Glutamatergic neuron (in vitro differentiated cells): ENCODE measurements at regions not wholly inside any gene's neighbourhood (a gene's known extent, or its start where the extent isn't known, plus 50 kb on each side); places are given as distances from the start of the nearest gene placed in this dataset.

ENCODE experiments used
- DNase-seq: peaks from one replicate; pipeline ENCODE4 v3.0.0; 2022
- H3K27ac Mint-ChIP-seq: one replicate; pipeline ENCODE4 v1.8.0; 2020; ENCODE audit warnings: mild to moderate bottlenecking, mixed read lengths, inconsistent platforms; ENCODE audit not compliant: unreplicated experiment
- H3K27me3 Mint-ChIP-seq: one replicate; pipeline ENCODE4 v1.8.0; 2020; ENCODE audit warnings: mild to moderate bottlenecking, moderate library complexity, mixed read lengths, inconsistent platforms; ENCODE audit not compliant: unreplicated experiment
- H3K36me3 Mint-ChIP-seq: one replicate; pipeline ENCODE4 v1.8.0; 2020; ENCODE audit warnings: mild to moderate bottlenecking, mixed read lengths, inconsistent platforms; ENCODE audit not compliant: unreplicated experiment
- H3K4me1 Mint-ChIP-seq: one replicate; pipeline ENCODE4 v1.8.0; 2020; ENCODE audit warnings: mild to moderate bottlenecking, low read depth, mixed read lengths, inconsistent platforms; ENCODE audit not compliant: unreplicated experiment
- H3K4me3 Mint-ChIP-seq: one replicate; pipeline ENCODE4 v1.8.0; 2020; ENCODE audit warnings: mild to moderate bottlenecking, mixed read lengths, inconsistent platforms; ENCODE audit not compliant: unreplicated experiment
- H3K9me3 Mint-ChIP-seq: one replicate; pipeline ENCODE4 v1.8.0; 2020; ENCODE audit warnings: mild to moderate bottlenecking, moderate library complexity, mixed read lengths, inconsistent platforms; ENCODE audit not compliant: unreplicated experiment
- CTCF ChIP-seq: fragments of 200-600 bp; sonication (generic); IDR thresholded peaks from one replicate; pipeline ENCODE4 v1.5.0; 2021; ENCODE audit not compliant: partially characterized antibody, unreplicated experiment

- no peak overlapping the region for H3K4me3 Mint-ChIP-seq
- no peak for DNase-seq
Measured at GRCh38 chr13:84200971-84201370, 318.7 kb upstream of the SLITRK1 start.

GRCh38 chr13:84192125-84192524, 309.9 kb upstream of the SLITRK1 start:
- TF ChIP-seq CTCF, result no peak
- H3K4me1 Mint-ChIP-seq, result no peaks in the 10 kb centered on the region
- no peaks in the 10 kb centered on the region for H3K9me3 Mint-ChIP-seq
- H3K36me3 Mint-ChIP-seq, result no peaks in the 10 kb centered on the region
- H3K27me3 Mint-ChIP-seq, result no peaks in the 10 kb centered on the region
- H3K4me3 Mint-ChIP-seq, result no peak overlapping the region
- no peak for DNase-seq
- no peak overlapping the region for H3K27ac Mint-ChIP-seq

More at GRCh38 chr13:84200971-84201370, 318.7 kb upstream of the SLITRK1 start:
- H3K4me1 Mint-ChIP-seq, result no peaks in the 10 kb centered on the region
- H3K27me3 Mint-ChIP-seq, result no peaks in the 10 kb centered on the region
- no peak overlapping the region for H3K27ac Mint-ChIP-seq
- TF ChIP-seq CTCF, result no peak
- no peaks in the 10 kb centered on the region for H3K36me3 Mint-ChIP-seq
- no peaks in the 10 kb centered on the region for H3K9me3 Mint-ChIP-seq

- Mint-ChIP-seq H3K4me3 (no peak overlapping the region), H3K27ac (no peak overlapping the region), H3K4me1 (no peaks in the 10 kb centered on the region), H3K9me3 (no peaks in the 10 kb centered on the region), H3K36me3 (no peaks in the 10 kb centered on the region), H3K27me3 (no peaks in the 10 kb centered on the region)
- no peak for DNase-seq
- no peak for TF ChIP-seq CTCF
Measured at GRCh38 chr13:84191139-84191538, 308.9 kb upstream of the SLITRK1 start.

GRCh38 chr13:84187626-84188025, 305.4 kb upstream of the SLITRK1 start:
- Mint-ChIP-seq H3K27ac (no peak overlapping the region), H3K36me3 (peaks cover 7% of the 10 kb centered on the region), H3K4me3 (no peak overlapping the region), H3K9me3 (peaks cover 3% of the 10 kb centered on the region), H3K27me3 (no peaks in the 10 kb centered on the region), H3K4me1 (no peaks in the 10 kb centered on the region)
- no peak for TF ChIP-seq CTCF
- DNase-seq, result no peak

- Mint-ChIP-seq H3K9me3 (peaks cover 3% of the 10 kb centered on the region), H3K36me3 (no peaks in the 10 kb centered on the region), H3K4me3 (peak overlapping the region; percentile 40), H3K4me1 (peaks cover 33% of the 10 kb centered on the region), H3K27me3 (no peaks in the 10 kb centered on the region), H3K27ac (peak overlapping the region; percentile 69)
- TF ChIP-seq CTCF, result no peak
- no peak for DNase-seq
Measured at GRCh38 chr13:84139561-84140158, 257.4 kb upstream of the SLITRK1 start.
